ENCODE measurements at regions not wholly inside any gene's neighbourhood (a gene's known extent, or its start where the extent isn't known, plus 50 kb on each side); places are given as distances from the start of the nearest gene placed in this dataset.

- TF ChIP-seq CTCF (IDR thresholded peaks at IDR 0.05; ENCODE audit: insufficient read depth, low read depth, low read length), result no peak
- no peak for TF ChIP-seq EZH2 (IDR thresholded peaks at IDR 0.05; ENCODE audit: insufficient read depth, low read length)
Observed at GRCh38 chr4:166293556-166293955, 420.5 kb downstream of the TLL1 start.

Measured in astrocyte (in vitro differentiated cells and primary cell).